K562 (cell line): ENCODE measurements at regions not wholly inside any gene's neighbourhood (a gene's known extent, or its start where the extent isn't known, plus 50 kb on each side); places are given as distances from the start of the nearest gene placed in this dataset.

Experiments
- EGR1 ChIP-seq: fragments of 450-650 bp; conservative IDR thresholded peaks from 2 replicates; pipeline ENCODE4 v1.6.1; 2017; ENCODE audit warnings: mild to moderate bottlenecking
- GABPA ChIP-seq: fragments of 200-800 bp; sonication (Bioruptor generic); conservative IDR thresholded peaks from 2 replicates; pipeline ENCODE4 v1.6.1; 2016; ENCODE audit warnings: low read depth, missing genetic modification characterization, missing compliant biosample characterization
- MXI1 ChIP-seq: IDR thresholded peaks from 2 replicates; pipeline ENCODE4 v1.6.1; 2011; ENCODE audit warnings: low read depth, mild to moderate bottlenecking, improper control_type of control experiment, low read length
- POLR2AphosphoS5 ChIP-seq: IDR thresholded peaks from 2 replicates; pipeline ENCODE4 v1.6.1; 2011; ENCODE audit warnings: mild to moderate bottlenecking, low read depth, low read length, moderate library complexity; ENCODE audit not compliant: control insufficient read depth, insufficient read depth
- SLC30A9 ChIP-seq: fragments of 250-450 bp; sonication (Bioruptor Pico); IDR thresholded peaks from 2 replicates; pipeline ENCODE4 v1.8.0; 2022; ENCODE audit warnings: mild to moderate bottlenecking, moderate library complexity
- YY1 ChIP-seq, 3 experiments: IDR thresholded peaks; 2 replicates each; pipeline ENCODE4 v1.6.1; 2011; ENCODE audit warnings: low read length in 2 of 3, mild to moderate bottlenecking in 2 of 3, moderate library complexity in 2 of 3, borderline replicate concordance in 1 of 3, control low read depth in 1 of 3, low read depth in 1 of 3; ENCODE audit not compliant: insufficient read depth in 3 of 3, insufficient replicate concordance in 2 of 3, control insufficient read depth in 1 of 3, insufficient read length in 1 of 3; ENCODE audit errors: extremely low read depth in 1 of 3
- ZFP36 ChIP-seq: fragments of 150-350 bp; IDR thresholded peaks from 2 replicates; pipeline ENCODE4 v1.6.1; 2018; ENCODE audit warnings: low read length, low read depth; ENCODE audit not compliant: partially characterized antibody
- TF ChIP-seq, protein P1 (sequence below), 2 experiments: fragments of 450-650 bp; formaldehyde crosslinking in 1 of 2; IDR thresholded peaks; 2 replicates each; pipeline versions ENCODE4 v1.4.0 to v1.6.1; 2014 to 2020; ENCODE audit warnings: mild to moderate bottlenecking in 2 of 2, borderline replicate concordance in 1 of 2, low read depth in 1 of 2
- TF ChIP-seq, protein P2 (sequence below): sonication (generic); formaldehyde crosslinking; IDR thresholded peaks from 2 replicates; pipeline ENCODE4 v1.8.0; 2023; ENCODE audit warnings: mild to moderate bottlenecking, missing genetic modification reagents

DNA sequence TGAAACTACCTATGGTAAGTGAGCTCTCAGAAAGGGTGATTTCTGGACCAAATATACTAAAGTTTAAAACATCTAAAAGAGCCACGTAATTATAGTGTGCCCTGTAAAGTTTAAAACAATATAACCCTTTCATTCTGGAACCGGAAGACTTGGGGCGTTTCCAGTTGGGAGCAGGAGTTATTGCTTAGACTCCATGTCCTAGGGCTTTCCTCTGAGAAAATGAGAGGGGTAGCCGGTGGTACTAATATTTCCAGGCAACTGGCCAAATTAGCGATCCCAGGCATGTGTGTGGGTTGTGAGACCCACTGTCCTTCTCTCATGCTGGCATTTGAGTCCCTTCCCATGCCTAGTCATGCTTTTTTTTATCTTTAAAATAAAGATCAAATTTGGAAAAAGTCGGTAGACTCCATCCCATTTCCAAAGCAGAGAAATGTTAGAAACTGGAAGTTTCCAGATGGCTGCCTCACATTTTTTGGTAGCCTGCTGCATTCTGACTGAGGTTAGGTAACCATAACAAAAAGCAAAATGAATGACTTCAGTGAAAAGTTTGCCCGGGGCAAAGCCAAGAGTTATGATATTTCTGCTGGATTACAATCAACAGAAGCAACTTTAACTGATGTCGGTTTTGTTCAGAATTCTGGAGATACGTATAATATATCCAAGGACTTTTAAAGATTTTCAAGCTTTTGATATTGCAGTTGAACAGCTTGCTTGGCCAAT, 227.4 kb downstream of the SS18 start:
- TF ChIP-seq MXI1 (no peak), POLR2AphosphoS5 (no peak), GABPA (tag) (no peak), YY1 (IDR thresholded peaks at IDR 0.05; ENCODE audit: borderline replicate concordance in 1 of 3, control insufficient read depth in 1 of 3, extremely low read depth in 1 of 3, insufficient read depth in 3 of 3, insufficient read length in 1 of 3, insufficient replicate concordance in 2 of 3, low read depth in 1 of 3, low read length in 2 of 3) (no peak), ZFP36 (no peak), SLC30A9 (CRISPR knock-in tag) (no peak), EGR1 (no peak)
- TF ChIP-seq, protein P1, sequence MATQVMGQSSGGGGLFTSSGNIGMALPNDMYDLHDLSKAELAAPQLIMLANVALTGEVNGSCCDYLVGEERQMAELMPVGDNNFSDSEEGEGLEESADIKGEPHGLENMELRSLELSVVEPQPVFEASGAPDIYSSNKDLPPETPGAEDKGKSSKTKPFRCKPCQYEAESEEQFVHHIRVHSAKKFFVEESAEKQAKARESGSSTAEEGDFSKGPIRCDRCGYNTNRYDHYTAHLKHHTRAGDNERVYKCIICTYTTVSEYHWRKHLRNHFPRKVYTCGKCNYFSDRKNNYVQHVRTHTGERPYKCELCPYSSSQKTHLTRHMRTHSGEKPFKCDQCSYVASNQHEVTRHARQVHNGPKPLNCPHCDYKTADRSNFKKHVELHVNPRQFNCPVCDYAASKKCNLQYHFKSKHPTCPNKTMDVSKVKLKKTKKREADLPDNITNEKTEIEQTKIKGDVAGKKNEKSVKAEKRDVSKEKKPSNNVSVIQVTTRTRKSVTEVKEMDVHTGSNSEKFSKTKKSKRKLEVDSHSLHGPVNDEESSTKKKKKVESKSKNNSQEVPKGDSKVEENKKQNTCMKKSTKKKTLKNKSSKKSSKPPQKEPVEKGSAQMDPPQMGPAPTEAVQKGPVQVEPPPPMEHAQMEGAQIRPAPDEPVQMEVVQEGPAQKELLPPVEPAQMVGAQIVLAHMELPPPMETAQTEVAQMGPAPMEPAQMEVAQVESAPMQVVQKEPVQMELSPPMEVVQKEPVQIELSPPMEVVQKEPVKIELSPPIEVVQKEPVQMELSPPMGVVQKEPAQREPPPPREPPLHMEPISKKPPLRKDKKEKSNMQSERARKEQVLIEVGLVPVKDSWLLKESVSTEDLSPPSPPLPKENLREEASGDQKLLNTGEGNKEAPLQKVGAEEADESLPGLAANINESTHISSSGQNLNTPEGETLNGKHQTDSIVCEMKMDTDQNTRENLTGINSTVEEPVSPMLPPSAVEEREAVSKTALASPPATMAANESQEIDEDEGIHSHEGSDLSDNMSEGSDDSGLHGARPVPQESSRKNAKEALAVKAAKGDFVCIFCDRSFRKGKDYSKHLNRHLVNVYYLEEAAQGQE (IDR thresholded peaks at IDR 0.05; ENCODE audit: borderline replicate concordance): no peak
- TF ChIP-seq, protein P1 (CRISPR knock-in tag; IDR thresholded peaks at IDR 0.05; ENCODE audit: low read depth): no peak
- TF ChIP-seq, protein P2, sequence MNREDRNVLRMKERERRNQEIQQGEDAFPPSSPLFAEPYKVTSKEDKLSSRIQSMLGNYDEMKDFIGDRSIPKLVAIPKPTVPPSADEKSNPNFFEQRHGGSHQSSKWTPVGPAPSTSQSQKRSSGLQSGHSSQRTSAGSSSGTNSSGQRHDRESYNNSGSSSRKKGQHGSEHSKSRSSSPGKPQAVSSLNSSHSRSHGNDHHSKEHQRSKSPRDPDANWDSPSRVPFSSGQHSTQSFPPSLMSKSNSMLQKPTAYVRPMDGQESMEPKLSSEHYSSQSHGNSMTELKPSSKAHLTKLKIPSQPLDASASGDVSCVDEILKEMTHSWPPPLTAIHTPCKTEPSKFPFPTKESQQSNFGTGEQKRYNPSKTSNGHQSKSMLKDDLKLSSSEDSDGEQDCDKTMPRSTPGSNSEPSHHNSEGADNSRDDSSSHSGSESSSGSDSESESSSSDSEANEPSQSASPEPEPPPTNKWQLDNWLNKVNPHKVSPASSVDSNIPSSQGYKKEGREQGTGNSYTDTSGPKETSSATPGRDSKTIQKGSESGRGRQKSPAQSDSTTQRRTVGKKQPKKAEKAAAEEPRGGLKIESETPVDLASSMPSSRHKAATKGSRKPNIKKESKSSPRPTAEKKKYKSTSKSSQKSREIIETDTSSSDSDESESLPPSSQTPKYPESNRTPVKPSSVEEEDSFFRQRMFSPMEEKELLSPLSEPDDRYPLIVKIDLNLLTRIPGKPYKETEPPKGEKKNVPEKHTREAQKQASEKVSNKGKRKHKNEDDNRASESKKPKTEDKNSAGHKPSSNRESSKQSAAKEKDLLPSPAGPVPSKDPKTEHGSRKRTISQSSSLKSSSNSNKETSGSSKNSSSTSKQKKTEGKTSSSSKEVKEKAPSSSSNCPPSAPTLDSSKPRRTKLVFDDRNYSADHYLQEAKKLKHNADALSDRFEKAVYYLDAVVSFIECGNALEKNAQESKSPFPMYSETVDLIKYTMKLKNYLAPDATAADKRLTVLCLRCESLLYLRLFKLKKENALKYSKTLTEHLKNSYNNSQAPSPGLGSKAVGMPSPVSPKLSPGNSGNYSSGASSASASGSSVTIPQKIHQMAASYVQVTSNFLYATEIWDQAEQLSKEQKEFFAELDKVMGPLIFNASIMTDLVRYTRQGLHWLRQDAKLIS (CRISPR knock-in tag): no peak
